ENCODE measurements at regions not wholly inside any gene's neighbourhood (a gene's known extent, or its start where the extent isn't known, plus 50 kb on each side); places are given as distances from the start of the nearest gene placed in this dataset.

DNA sequence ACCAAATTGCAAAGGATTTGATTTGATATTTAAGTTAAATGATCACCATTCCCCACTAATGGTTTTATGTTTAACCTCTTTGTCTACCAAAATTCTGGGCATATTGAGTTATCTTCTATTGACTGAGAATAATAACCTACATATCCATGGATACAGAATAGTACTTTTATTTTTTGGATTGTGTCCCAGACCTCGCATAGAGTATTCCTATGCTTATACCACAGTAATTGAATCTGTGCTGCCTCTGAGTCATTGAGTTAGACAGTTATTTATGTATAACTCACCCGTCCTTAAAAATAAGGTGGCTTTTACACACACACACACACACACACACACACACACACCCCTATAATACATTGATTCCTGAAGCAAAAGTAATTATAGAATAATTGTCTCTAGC is 690.1 kb upstream of the BCHE start:
- ChIA-PET CTCF (no interaction called here), POLR2A (no interaction called here)
- H3K79me2 ChIP-seq (ENCODE audit: insufficient read depth), result no peaks in the 10 kb centered on the region
- no peak for DNase-seq
- no peaks in the 10 kb centered on the region for H3F3A ChIP-seq (replicated peaks; ENCODE audit: insufficient read depth)
- TF ChIP-seq, protein P1, sequence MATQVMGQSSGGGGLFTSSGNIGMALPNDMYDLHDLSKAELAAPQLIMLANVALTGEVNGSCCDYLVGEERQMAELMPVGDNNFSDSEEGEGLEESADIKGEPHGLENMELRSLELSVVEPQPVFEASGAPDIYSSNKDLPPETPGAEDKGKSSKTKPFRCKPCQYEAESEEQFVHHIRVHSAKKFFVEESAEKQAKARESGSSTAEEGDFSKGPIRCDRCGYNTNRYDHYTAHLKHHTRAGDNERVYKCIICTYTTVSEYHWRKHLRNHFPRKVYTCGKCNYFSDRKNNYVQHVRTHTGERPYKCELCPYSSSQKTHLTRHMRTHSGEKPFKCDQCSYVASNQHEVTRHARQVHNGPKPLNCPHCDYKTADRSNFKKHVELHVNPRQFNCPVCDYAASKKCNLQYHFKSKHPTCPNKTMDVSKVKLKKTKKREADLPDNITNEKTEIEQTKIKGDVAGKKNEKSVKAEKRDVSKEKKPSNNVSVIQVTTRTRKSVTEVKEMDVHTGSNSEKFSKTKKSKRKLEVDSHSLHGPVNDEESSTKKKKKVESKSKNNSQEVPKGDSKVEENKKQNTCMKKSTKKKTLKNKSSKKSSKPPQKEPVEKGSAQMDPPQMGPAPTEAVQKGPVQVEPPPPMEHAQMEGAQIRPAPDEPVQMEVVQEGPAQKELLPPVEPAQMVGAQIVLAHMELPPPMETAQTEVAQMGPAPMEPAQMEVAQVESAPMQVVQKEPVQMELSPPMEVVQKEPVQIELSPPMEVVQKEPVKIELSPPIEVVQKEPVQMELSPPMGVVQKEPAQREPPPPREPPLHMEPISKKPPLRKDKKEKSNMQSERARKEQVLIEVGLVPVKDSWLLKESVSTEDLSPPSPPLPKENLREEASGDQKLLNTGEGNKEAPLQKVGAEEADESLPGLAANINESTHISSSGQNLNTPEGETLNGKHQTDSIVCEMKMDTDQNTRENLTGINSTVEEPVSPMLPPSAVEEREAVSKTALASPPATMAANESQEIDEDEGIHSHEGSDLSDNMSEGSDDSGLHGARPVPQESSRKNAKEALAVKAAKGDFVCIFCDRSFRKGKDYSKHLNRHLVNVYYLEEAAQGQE (IDR thresholded peaks at IDR 0.05; ENCODE audit: low read depth, low read length), result no peak
- TF ChIP-seq SMC3 (IDR thresholded peaks at IDR 0.05; ENCODE audit: low read depth, low read length) (no peak), JUND (IDR thresholded peaks at IDR 0.05) (no peak), ELF1 (IDR thresholded peaks at IDR 0.05) (no peak), NRF1 (IDR thresholded peaks at IDR 0.05; ENCODE audit: low read depth, low read length) (no peak), CHD2 (IDR thresholded peaks at IDR 0.05; ENCODE audit: low read length, partially characterized antibody) (no peak), EZH2phosphoT487 (IDR thresholded peaks at IDR 0.05; ENCODE audit: borderline replicate concordance, low read depth) (no peak), FOXJ3 (CRISPR knock-in tag; IDR thresholded peaks at IDR 0.05) (no peak), RXRA (IDR thresholded peaks at IDR 0.05; ENCODE audit: borderline replicate concordance, low read depth) (no peak), SIN3A (IDR thresholded peaks at IDR 0.05; ENCODE audit: borderline replicate concordance, low read depth, low read length) (no peak), RCOR1 (IDR thresholded peaks at IDR 0.05; ENCODE audit: low read length) (no peak), GATA2 (CRISPR knock-in tag; IDR thresholded peaks at IDR 0.05) (no peak), NFIC (IDR thresholded peaks at IDR 0.05; ENCODE audit: borderline replicate concordance) (no peak), FOSL2 (IDR thresholded peaks at IDR 0.05; ENCODE audit: borderline replicate concordance, low read depth) (no peak), TCF12 (IDR thresholded peaks at IDR 0.05) (no peak)
- TF ChIP-seq, protein P2, sequence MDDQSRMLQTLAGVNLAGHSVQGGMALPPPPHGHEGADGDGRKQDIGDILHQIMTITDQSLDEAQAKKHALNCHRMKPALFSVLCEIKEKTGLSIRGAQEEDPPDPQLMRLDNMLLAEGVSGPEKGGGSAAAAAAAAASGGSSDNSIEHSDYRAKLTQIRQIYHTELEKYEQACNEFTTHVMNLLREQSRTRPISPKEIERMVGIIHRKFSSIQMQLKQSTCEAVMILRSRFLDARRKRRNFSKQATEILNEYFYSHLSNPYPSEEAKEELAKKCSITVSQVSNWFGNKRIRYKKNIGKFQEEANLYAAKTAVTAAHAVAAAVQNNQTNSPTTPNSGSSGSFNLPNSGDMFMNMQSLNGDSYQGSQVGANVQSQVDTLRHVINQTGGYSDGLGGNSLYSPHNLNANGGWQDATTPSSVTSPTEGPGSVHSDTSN (IDR thresholded peaks at IDR 0.05), result no peak
- TF ChIP-seq, protein P3, sequence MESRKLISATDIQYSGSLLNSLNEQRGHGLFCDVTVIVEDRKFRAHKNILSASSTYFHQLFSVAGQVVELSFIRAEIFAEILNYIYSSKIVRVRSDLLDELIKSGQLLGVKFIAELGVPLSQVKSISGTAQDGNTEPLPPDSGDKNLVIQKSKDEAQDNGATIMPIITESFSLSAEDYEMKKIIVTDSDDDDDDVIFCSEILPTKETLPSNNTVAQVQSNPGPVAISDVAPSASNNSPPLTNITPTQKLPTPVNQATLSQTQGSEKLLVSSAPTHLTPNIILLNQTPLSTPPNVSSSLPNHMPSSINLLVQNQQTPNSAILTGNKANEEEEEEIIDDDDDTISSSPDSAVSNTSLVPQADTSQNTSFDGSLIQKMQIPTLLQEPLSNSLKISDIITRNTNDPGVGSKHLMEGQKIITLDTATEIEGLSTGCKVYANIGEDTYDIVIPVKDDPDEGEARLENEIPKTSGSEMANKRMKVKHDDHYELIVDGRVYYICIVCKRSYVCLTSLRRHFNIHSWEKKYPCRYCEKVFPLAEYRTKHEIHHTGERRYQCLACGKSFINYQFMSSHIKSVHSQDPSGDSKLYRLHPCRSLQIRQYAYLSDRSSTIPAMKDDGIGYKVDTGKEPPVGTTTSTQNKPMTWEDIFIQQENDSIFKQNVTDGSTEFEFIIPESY (IDR thresholded peaks at IDR 0.05; ENCODE audit: borderline replicate concordance, low read depth), result no peak
- TF ChIP-seq, protein P4, sequence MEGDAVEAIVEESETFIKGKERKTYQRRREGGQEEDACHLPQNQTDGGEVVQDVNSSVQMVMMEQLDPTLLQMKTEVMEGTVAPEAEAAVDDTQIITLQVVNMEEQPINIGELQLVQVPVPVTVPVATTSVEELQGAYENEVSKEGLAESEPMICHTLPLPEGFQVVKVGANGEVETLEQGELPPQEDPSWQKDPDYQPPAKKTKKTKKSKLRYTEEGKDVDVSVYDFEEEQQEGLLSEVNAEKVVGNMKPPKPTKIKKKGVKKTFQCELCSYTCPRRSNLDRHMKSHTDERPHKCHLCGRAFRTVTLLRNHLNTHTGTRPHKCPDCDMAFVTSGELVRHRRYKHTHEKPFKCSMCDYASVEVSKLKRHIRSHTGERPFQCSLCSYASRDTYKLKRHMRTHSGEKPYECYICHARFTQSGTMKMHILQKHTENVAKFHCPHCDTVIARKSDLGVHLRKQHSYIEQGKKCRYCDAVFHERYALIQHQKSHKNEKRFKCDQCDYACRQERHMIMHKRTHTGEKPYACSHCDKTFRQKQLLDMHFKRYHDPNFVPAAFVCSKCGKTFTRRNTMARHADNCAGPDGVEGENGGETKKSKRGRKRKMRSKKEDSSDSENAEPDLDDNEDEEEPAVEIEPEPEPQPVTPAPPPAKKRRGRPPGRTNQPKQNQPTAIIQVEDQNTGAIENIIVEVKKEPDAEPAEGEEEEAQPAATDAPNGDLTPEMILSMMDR (IDR thresholded peaks at IDR 0.05), result no peak
- TF ChIP-seq, protein P5, sequence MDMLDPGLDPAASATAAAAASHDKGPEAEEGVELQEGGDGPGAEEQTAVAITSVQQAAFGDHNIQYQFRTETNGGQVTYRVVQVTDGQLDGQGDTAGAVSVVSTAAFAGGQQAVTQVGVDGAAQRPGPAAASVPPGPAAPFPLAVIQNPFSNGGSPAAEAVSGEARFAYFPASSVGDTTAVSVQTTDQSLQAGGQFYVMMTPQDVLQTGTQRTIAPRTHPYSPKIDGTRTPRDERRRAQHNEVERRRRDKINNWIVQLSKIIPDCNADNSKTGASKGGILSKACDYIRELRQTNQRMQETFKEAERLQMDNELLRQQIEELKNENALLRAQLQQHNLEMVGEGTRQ (IDR thresholded peaks at IDR 0.05; ENCODE audit: borderline replicate concordance, low read depth, low read length), result no peak
- H3K9me2 ChIP-seq, result no peaks in the 10 kb centered on the region
- no peak overlapping the region for H3K4me2 ChIP-seq
- no peaks in the 10 kb centered on the region for H4K20me1 ChIP-seq (ENCODE audit: insufficient read depth)
- no peak overlapping the region for H3K9ac ChIP-seq
- H3K27me3 ChIP-seq (ENCODE audit: insufficient read depth), result no peaks in the 10 kb centered on the region
- no peaks in the 10 kb centered on the region for H3K4me1 ChIP-seq (ENCODE audit: control insufficient read depth in 1 of 2, insufficient read depth in 2 of 2, low read depth in 1 of 2, low read length in 1 of 2)
- no peak overlapping the region for H3K27ac ChIP-seq (ENCODE audit: low read depth in 2 of 2, low read length in 1 of 2)
- WGBS (ENCODE audit: low lambda C conversion rate), result 5% methylated on average over 2 of the region's 2 CpGs
- no peaks in the 10 kb centered on the region for H3K36me3 ChIP-seq (replicated peaks in 1 of 2; ENCODE audit: control insufficient read depth in 1 of 2, insufficient read depth in 2 of 2, low read length in 1 of 2)
- no peaks in the 10 kb centered on the region for H3K9me3 ChIP-seq
- no peak overlapping the region for H2AFZ ChIP-seq (ENCODE audit: low read depth)
- H3K4me3 ChIP-seq (ENCODE audit: low read depth in 2 of 2, low read length in 1 of 2), result no peak overlapping the region
